ENCODE measurements at regions not wholly inside any gene's neighbourhood (a gene's known extent, or its start where the extent isn't known, plus 50 kb on each side); places are given as distances from the start of the nearest gene placed in this dataset.

DNA sequence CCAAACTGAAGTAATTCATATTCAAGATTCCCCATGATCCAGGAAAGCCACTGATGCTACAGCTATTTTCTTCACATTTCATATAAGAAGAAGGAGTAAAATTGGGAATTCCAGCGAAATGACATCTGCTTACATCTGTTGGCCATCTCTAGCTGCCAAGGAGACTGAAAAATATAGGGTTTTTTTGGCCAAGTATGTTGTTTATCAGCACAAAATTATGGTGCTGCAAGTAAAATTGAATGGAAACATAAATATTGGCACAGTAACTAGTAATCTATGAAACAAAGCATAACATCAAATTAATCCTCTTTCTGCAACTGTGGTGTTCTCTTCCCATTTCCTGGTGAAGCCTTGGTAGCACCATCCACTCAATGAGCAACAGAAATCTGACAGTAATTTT, 649.5 kb upstream of the ZNF804A start:
- CTCF ChIA-PET, result no interaction called here
- DNase-seq (ENCODE audit: low read depth), result no peak
- POLR2A ChIA-PET, result no interaction called here
- Histone ChIP-seq H3K27me3 (ENCODE audit: control insufficient read depth, insufficient read depth, low read length) (no peaks in the 10 kb centered on the region), H3K4me3 (ENCODE audit: low read depth, low read length) (no peak overlapping the region), H3K36me3 (ENCODE audit: control insufficient read depth, insufficient read depth, low read length) (no peaks in the 10 kb centered on the region)
- TF ChIP-seq, protein P1, sequence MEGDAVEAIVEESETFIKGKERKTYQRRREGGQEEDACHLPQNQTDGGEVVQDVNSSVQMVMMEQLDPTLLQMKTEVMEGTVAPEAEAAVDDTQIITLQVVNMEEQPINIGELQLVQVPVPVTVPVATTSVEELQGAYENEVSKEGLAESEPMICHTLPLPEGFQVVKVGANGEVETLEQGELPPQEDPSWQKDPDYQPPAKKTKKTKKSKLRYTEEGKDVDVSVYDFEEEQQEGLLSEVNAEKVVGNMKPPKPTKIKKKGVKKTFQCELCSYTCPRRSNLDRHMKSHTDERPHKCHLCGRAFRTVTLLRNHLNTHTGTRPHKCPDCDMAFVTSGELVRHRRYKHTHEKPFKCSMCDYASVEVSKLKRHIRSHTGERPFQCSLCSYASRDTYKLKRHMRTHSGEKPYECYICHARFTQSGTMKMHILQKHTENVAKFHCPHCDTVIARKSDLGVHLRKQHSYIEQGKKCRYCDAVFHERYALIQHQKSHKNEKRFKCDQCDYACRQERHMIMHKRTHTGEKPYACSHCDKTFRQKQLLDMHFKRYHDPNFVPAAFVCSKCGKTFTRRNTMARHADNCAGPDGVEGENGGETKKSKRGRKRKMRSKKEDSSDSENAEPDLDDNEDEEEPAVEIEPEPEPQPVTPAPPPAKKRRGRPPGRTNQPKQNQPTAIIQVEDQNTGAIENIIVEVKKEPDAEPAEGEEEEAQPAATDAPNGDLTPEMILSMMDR (IDR thresholded peaks at IDR 0.05; ENCODE audit: insufficient read depth, low read depth, low read length), result no peak

DNA sequence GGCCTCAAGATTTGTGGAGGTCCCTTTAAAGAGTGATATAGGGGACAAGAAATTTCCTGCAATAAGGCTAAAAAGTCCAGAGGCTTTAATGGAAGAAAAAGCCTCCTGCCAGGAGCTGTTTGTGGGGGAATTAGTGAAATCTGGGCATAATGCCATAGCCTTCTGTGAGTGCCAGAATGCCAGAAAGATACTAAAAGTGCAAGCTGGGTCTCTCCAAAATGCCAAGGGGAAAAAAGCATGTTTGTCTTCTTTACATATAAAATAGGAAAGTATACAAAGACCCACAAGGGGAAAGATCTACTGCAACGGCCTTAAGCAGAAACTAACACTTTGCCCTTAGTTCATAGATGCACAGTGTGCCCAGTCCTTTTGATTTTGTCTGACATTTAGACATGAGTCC, 647.7 kb upstream of the ZNF804A start:
- H3K27me3 ChIP-seq (ENCODE audit: control insufficient read depth, insufficient read depth, low read length), result no peaks in the 10 kb centered on the region
- DNase-seq (ENCODE audit: low read depth), result no peak
- no peak overlapping the region for H3K4me3 ChIP-seq (ENCODE audit: low read depth, low read length)
- TF ChIP-seq, protein P1 (IDR thresholded peaks at IDR 0.05; ENCODE audit: insufficient read depth, low read depth, low read length), result no peak
- ChIA-PET CTCF (no interaction called here), POLR2A (no interaction called here)
- H3K36me3 ChIP-seq (ENCODE audit: control insufficient read depth, insufficient read depth, low read length), result no peaks in the 10 kb centered on the region

DNA sequence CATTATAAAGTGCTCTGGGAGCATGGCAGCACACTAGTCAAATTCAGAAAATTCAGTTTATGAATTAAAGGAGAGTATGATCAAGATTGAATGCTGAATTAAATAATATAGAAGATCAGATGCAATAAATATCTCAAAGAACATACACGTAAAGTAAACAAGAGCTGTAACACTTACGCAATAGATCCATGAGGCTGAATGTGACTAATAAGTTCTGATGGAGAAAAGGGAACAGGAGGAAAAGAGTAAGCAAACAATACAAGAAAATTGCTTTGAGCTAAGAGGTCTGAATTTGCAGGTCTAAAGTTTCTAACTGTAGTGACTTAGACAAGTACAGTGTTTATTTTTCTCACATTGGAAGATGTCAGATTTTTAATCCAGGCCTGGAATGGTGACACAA, 646.7 kb upstream of the ZNF804A start:
- Histone ChIP-seq H3K4me3 (ENCODE audit: low read depth, low read length) (no peak overlapping the region), H3K27me3 (ENCODE audit: control insufficient read depth, insufficient read depth, low read length) (no peaks in the 10 kb centered on the region), H3K36me3 (ENCODE audit: control insufficient read depth, insufficient read depth, low read length) (no peaks in the 10 kb centered on the region)
- ChIA-PET CTCF (no interaction called here), POLR2A (no interaction called here)
- no peak for DNase-seq (ENCODE audit: low read depth)
- TF ChIP-seq, protein P1 (IDR thresholded peaks at IDR 0.05; ENCODE audit: insufficient read depth, low read depth, low read length), result no peak

DNA sequence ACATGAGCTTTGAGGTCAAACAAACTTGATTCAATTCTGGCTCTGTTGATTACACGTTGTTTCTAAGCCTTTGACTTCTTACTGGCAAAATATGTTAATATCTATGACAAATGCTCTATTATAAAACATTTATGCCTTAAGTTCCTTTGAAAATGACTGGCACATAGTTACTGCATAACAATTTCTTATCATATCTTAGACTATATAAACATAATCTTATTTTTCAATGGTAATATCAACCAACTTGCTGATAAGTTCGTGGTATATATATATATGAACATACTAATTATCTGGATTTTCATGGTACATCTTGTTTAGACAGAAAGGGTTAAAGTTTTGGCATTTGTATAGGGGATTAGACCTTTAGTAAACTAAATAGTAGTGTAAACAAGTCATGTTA, 645.6 kb upstream of the ZNF804A start:
- POLR2A ChIA-PET, result no interaction called here
- no peak overlapping the region for H3K4me3 ChIP-seq (ENCODE audit: low read depth, low read length)
- TF ChIP-seq, protein P1 (IDR thresholded peaks at IDR 0.05; ENCODE audit: insufficient read depth, low read depth, low read length), result no peak
- no peaks in the 10 kb centered on the region for H3K27me3 ChIP-seq (ENCODE audit: control insufficient read depth, insufficient read depth, low read length)
- no peaks in the 10 kb centered on the region for H3K36me3 ChIP-seq (ENCODE audit: control insufficient read depth, insufficient read depth, low read length)
- DNase-seq (ENCODE audit: low read depth), result no peak
- CTCF ChIA-PET, result no interaction called here

DNA sequence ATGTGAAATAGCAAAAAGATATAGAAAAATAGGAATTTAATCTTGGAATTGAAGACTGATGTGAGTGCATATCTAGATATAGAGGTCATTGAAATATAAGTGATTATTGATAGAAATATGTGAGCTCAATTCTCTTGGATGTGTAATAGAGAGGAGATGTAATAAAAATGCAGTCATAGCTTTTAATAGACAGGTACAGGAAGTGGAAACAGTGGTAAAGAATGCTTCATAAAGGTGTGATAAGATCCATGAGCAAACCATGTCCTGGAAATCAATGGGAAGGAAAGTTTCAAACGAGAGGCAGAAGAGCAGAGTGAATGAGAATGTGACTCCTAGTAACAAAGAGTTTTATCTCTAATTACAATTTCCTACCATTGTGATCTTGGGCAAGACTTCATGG, 634.7 kb upstream of the ZNF804A start:
- ChIA-PET POLR2A (no interaction called here), CTCF (no interaction called here)
- TF ChIP-seq, protein P1 (IDR thresholded peaks at IDR 0.05; ENCODE audit: insufficient read depth, low read depth, low read length), result no peak
- Histone ChIP-seq H3K27me3 (ENCODE audit: control insufficient read depth, insufficient read depth, low read length) (no peaks in the 10 kb centered on the region), H3K36me3 (ENCODE audit: control insufficient read depth, insufficient read depth, low read length) (no peaks in the 10 kb centered on the region), H3K4me3 (ENCODE audit: low read depth, low read length) (no peak overlapping the region)
- DNase-seq (ENCODE audit: low read depth), result no peak

All from BJ (cell line).